ENCODE measurements at regions not wholly inside any gene's neighbourhood (a gene's known extent, or its start where the extent isn't known, plus 50 kb on each side); places are given as distances from the start of the nearest gene placed in this dataset.

DNA sequence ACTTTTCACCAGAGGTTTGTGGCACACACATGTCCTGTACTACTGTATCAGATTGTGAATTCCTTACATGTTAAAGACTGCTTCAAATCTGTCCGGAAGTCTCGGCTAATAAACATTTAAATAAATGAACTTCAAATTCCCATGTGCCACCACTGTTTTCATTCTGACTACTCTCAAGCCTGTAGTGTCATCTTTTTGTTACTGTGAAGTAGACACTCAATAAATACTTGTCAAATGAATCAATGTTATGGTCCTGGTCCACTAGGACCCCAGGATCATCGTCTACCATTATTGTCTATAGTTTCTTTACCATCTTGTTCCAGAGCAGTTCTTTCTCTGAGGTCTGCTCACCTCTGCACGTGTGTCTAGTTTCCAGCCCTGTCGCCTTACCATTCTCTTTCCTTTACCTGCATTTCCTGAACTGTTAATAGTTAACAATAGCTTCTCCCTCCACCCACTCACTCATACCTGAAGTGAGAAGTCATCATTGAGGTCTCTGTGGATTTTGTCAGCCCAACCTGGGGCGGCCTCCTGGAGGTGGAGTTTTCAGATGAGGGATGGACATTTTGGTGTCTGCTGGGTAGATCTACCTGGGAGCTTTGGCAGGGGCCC, 333.0 kb downstream of the SEC14L1 start (continued):
- TF ChIP-seq, protein P1, sequence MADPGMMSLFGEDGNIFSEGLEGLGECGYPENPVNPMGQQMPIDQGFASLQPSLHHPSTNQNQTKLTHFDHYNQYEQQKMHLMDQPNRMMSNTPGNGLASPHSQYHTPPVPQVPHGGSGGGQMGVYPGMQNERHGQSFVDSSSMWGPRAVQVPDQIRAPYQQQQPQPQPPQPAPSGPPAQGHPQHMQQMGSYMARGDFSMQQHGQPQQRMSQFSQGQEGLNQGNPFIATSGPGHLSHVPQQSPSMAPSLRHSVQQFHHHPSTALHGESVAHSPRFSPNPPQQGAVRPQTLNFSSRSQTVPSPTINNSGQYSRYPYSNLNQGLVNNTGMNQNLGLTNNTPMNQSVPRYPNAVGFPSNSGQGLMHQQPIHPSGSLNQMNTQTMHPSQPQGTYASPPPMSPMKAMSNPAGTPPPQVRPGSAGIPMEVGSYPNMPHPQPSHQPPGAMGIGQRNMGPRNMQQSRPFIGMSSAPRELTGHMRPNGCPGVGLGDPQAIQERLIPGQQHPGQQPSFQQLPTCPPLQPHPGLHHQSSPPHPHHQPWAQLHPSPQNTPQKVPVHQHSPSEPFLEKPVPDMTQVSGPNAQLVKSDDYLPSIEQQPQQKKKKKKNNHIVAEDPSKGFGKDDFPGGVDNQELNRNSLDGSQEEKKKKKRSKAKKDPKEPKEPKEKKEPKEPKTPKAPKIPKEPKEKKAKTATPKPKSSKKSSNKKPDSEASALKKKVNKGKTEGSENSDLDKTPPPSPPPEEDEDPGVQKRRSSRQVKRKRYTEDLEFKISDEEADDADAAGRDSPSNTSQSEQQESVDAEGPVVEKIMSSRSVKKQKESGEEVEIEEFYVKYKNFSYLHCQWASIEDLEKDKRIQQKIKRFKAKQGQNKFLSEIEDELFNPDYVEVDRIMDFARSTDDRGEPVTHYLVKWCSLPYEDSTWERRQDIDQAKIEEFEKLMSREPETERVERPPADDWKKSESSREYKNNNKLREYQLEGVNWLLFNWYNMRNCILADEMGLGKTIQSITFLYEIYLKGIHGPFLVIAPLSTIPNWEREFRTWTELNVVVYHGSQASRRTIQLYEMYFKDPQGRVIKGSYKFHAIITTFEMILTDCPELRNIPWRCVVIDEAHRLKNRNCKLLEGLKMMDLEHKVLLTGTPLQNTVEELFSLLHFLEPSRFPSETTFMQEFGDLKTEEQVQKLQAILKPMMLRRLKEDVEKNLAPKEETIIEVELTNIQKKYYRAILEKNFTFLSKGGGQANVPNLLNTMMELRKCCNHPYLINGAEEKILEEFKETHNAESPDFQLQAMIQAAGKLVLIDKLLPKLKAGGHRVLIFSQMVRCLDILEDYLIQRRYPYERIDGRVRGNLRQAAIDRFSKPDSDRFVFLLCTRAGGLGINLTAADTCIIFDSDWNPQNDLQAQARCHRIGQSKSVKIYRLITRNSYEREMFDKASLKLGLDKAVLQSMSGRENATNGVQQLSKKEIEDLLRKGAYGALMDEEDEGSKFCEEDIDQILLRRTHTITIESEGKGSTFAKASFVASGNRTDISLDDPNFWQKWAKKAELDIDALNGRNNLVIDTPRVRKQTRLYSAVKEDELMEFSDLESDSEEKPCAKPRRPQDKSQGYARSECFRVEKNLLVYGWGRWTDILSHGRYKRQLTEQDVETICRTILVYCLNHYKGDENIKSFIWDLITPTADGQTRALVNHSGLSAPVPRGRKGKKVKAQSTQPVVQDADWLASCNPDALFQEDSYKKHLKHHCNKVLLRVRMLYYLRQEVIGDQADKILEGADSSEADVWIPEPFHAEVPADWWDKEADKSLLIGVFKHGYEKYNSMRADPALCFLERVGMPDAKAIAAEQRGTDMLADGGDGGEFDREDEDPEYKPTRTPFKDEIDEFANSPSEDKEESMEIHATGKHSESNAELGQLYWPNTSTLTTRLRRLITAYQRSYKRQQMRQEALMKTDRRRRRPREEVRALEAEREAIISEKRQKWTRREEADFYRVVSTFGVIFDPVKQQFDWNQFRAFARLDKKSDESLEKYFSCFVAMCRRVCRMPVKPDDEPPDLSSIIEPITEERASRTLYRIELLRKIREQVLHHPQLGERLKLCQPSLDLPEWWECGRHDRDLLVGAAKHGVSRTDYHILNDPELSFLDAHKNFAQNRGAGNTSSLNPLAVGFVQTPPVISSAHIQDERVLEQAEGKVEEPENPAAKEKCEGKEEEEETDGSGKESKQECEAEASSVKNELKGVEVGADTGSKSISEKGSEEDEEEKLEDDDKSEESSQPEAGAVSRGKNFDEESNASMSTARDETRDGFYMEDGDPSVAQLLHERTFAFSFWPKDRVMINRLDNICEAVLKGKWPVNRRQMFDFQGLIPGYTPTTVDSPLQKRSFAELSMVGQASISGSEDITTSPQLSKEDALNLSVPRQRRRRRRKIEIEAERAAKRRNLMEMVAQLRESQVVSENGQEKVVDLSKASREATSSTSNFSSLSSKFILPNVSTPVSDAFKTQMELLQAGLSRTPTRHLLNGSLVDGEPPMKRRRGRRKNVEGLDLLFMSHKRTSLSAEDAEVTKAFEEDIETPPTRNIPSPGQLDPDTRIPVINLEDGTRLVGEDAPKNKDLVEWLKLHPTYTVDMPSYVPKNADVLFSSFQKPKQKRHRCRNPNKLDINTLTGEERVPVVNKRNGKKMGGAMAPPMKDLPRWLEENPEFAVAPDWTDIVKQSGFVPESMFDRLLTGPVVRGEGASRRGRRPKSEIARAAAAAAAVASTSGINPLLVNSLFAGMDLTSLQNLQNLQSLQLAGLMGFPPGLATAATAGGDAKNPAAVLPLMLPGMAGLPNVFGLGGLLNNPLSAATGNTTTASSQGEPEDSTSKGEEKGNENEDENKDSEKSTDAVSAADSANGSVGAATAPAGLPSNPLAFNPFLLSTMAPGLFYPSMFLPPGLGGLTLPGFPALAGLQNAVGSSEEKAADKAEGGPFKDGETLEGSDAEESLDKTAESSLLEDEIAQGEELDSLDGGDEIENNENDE (IDR thresholded peaks at IDR 0.05; ENCODE audit: insufficient replicate concordance, low read length) = no peak
- TF ChIP-seq CEBPB (IDR thresholded peaks at IDR 0.05; ENCODE audit: low read depth, low read length) (no peak), SIN3A (conservative IDR thresholded peaks at IDR 0.05 in 1 of 2, IDR thresholded peaks at IDR 0.05 in 1 of 2; ENCODE audit: low read depth in 1 of 2, low read length in 2 of 2) (no peak), SP4 (IDR thresholded peaks at IDR 0.05; ENCODE audit: low read length) (no peak)
